ENCODE measurements at regions not wholly inside any gene's neighbourhood (a gene's known extent, or its start where the extent isn't known, plus 50 kb on each side); places are given as distances from the start of the nearest gene placed in this dataset.

GRCh38 chr2:7609974-7610373, 692.8 kb downstream of the RNF144A start:
- Histone ChIP-seq H3K27ac (no peak overlapping the region), H3K27me3 (ENCODE audit: insufficient read depth, low read depth) (no peaks in the 10 kb centered on the region), H3K4me3 (IDR thresholded peaks at IDR 0.05; ENCODE audit: insufficient read depth, low read depth, low read length) (no peak overlapping the region), H3K9ac (no peak overlapping the region), H2AFZ (ENCODE audit: low read depth) (no peak overlapping the region), H3K4me2 (no peak overlapping the region), H3K79me2 (ENCODE audit: insufficient read depth, low read depth) (no peaks in the 10 kb centered on the region), H3K4me1 (ENCODE audit: low read depth, poor library complexity, severe bottlenecking) (no peaks in the 10 kb centered on the region), H3K36me3 (ENCODE audit: insufficient read depth) (no peaks in the 10 kb centered on the region), H4K20me1 (ENCODE audit: insufficient read depth) (no peaks in the 10 kb centered on the region)
- TF ChIP-seq CTCF (conservative IDR thresholded peaks at IDR 0.05; ENCODE audit: low read depth, low read length) = no peak

- Histone ChIP-seq H4K20me1 (ENCODE audit: insufficient read depth) (no peaks in the 10 kb centered on the region), H2AFZ (ENCODE audit: low read depth) (no peak overlapping the region)
Measured at GRCh38 chr2:7611750-7612149, 694.5 kb downstream of the RNF144A start.

GRCh38 chr2:7612969-7613368, 695.8 kb downstream of the RNF144A start:
- Histone ChIP-seq H3K27ac (no peak overlapping the region), H3K4me3 (IDR thresholded peaks at IDR 0.05; ENCODE audit: insufficient read depth, low read depth, low read length) (no peak overlapping the region), H3K79me2 (ENCODE audit: insufficient read depth, low read depth) (no peaks in the 10 kb centered on the region), H2AFZ (ENCODE audit: low read depth) (no peak overlapping the region), H3K4me2 (no peak overlapping the region), H3K36me3 (ENCODE audit: insufficient read depth) (no peaks in the 10 kb centered on the region), H3K27me3 (ENCODE audit: insufficient read depth, low read depth) (no peaks in the 10 kb centered on the region), H3K4me1 (ENCODE audit: low read depth, poor library complexity, severe bottlenecking) (no peaks in the 10 kb centered on the region), H4K20me1 (ENCODE audit: insufficient read depth) (no peaks in the 10 kb centered on the region), H3K9ac (no peak overlapping the region)
- TF ChIP-seq CTCF (conservative IDR thresholded peaks at IDR 0.05; ENCODE audit: low read depth, low read length) = no peak

More at GRCh38 chr2:7611750-7612149, 694.5 kb downstream of the RNF144A start:
- H3K79me2 ChIP-seq (ENCODE audit: insufficient read depth, low read depth) = no peaks in the 10 kb centered on the region
- H3K4me3 ChIP-seq (IDR thresholded peaks at IDR 0.05; ENCODE audit: insufficient read depth, low read depth, low read length) = no peak overlapping the region
- H3K9ac ChIP-seq = no peak overlapping the region
- TF ChIP-seq CTCF (conservative IDR thresholded peaks at IDR 0.05; ENCODE audit: low read depth, low read length) = no peak
- H3K4me2 ChIP-seq = no peak overlapping the region
- H3K4me1 ChIP-seq (ENCODE audit: low read depth, poor library complexity, severe bottlenecking) = no peaks in the 10 kb centered on the region
- no peaks in the 10 kb centered on the region for H3K36me3 ChIP-seq (ENCODE audit: insufficient read depth)
- no peak overlapping the region for H3K27ac ChIP-seq
- H3K27me3 ChIP-seq (ENCODE audit: insufficient read depth, low read depth) = no peaks in the 10 kb centered on the region

- Histone ChIP-seq H3K4me3 (IDR thresholded peaks at IDR 0.05; ENCODE audit: insufficient read depth, low read depth, low read length) (no peak overlapping the region), H3K36me3 (ENCODE audit: insufficient read depth) (no peaks in the 10 kb centered on the region), H2AFZ (ENCODE audit: low read depth) (no peak overlapping the region), H3K9ac (no peak overlapping the region), H3K4me1 (ENCODE audit: low read depth, poor library complexity, severe bottlenecking) (no peaks in the 10 kb centered on the region), H3K27ac (no peak overlapping the region), H3K27me3 (ENCODE audit: insufficient read depth, low read depth) (no peaks in the 10 kb centered on the region), H3K4me2 (no peak overlapping the region), H3K79me2 (ENCODE audit: insufficient read depth, low read depth) (no peaks in the 10 kb centered on the region), H4K20me1 (ENCODE audit: insufficient read depth) (no peaks in the 10 kb centered on the region)
- TF ChIP-seq CTCF (conservative IDR thresholded peaks at IDR 0.05; ENCODE audit: low read depth, low read length) = no peak
Measured at GRCh38 chr2:7613831-7614230, 696.6 kb downstream of the RNF144A start.

Data from KMS-11 (cell line).